GM20000 (cell line): ENCODE measurements at regions not wholly inside any gene's neighbourhood (a gene's known extent, or its start where the extent isn't known, plus 50 kb on each side); places are given as distances from the start of the nearest gene placed in this dataset.

Experiments
- DNase-seq: peaks from one replicate; pipeline ENCODE4 v3.0.0; 2012; ENCODE audit warnings: low spot score
- CTCF ChIP-seq: IDR thresholded peaks from 2 replicates; pipeline ENCODE4 v1.5.1; 2012; ENCODE audit warnings: mild to moderate bottlenecking, control low read depth; ENCODE audit errors: extremely low read depth, missing control alignments

GRCh38 chr7:106957766-106958165 lies 86.7 kb upstream of the PRKAR2B start:
- TF ChIP-seq CTCF = no peak
- DNase-seq = no peak

- DNase-seq = peak; percentile 11
- no peak for TF ChIP-seq CTCF
Observed at GRCh38 chr7:106959753-106960152, 84.8 kb upstream of the PRKAR2B start.

DNA sequence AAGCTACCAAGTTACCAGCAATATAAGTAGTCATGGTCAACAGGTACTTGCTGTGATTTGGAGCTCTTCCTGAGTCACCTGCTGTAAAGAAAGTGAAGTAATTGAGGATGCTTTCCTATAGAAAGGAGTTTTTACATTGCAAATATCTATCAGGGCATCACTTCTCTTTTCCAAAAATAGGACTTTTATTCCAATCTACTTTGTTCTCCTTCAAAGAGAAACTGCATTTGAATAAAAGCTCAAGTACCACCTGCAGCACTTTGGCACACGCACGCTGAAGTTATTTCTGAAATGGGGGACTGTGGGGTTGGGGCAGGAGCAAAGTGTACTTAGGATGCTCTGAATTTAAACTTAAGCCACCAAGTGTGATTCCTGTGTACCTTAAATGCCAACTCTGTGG lies 81.8 kb upstream of the PRKAR2B start:
- no peak for DNase-seq
- no peak for TF ChIP-seq CTCF

GRCh38 chr7:106964466-106964865 lies 80.0 kb upstream of the PRKAR2B start:
- TF ChIP-seq CTCF = no peak
- no peak for DNase-seq

- TF ChIP-seq CTCF = no peak
- no peak for DNase-seq
Observed at GRCh38 chr7:106965108-106965507, 79.4 kb upstream of the PRKAR2B start.

- no peak for TF ChIP-seq CTCF
- DNase-seq = no peak
Observed at GRCh38 chr7:106966121-106966520, 78.4 kb upstream of the PRKAR2B start.

DNA sequence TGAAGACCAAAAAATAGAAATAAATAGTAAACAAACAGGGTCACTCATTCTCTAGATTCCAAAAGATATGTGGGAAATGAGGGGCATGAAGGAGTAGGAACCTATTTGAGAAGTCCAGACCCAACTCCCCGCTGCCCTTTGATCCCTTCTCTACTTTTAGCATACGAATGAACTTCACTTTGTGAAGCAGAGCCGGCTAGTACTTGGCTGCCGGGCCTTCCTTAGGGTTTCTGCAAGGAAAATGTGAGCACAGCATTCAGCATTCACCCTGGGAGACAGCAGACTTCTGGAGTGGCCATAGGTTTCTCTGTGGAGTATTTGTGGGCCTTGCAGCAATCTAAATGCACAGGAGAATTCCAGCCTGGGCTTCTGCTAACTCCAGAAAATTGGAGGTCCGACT lies 76.3 kb upstream of the PRKAR2B start:
- DNase-seq = no peak
- TF ChIP-seq CTCF = no peak
